EL (cell line): ENCODE measurements at regions not wholly inside any gene's neighbourhood (a gene's known extent, or its start where the extent isn't known, plus 50 kb on each side); places are given as distances from the start of the nearest gene placed in this dataset.
"Not testable (repeated sequence)": the region's sequence is repeated elsewhere in the genome, so short reads cannot be mapped to it uniquely, and the experiment has no call there.

Source experiments
- DNase-seq: peaks from one replicate; pipeline ENCODE4 v3.0.0-alpha.2; 2016

DNA sequence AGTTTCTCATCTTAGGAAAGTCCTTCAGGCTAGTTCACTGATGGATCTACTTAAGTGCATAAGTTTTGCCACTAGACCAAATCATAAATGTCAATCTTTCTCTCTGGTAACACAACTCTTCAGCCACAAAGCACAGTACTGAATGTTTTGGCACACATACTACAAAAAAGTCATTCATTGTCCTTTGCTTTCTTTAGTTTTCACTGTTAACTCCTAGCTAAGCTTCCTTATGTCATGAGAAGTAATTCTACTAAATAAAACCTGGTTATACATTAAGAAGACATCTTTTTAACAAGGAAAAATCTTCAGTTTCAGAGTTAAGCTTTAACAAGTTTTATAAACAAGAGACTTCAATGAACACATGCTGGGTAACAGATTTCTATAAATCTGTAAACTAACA lies 379.2 kb upstream of the NFIA start:
- no peak for DNase-seq

DNA sequence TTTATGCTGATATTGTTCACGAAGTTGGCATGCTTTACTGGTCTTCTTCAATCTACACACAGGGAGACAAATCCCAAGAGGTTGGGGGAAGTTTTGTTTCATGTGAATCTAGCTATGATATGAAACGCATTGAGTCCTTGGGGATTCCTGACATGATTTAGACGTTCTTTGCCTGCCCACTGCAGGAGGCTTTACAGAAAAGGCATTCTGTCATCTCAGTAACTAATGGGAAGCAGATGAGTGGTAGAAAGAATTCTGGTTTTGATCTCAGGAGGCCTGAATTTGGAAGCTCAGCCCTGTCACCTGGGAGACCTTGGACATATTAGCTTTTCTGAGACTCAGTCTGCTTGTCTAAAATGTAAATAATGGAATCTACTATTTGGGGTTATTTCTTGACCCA lies 383.0 kb upstream of the NFIA start:
- no peak for DNase-seq

DNA sequence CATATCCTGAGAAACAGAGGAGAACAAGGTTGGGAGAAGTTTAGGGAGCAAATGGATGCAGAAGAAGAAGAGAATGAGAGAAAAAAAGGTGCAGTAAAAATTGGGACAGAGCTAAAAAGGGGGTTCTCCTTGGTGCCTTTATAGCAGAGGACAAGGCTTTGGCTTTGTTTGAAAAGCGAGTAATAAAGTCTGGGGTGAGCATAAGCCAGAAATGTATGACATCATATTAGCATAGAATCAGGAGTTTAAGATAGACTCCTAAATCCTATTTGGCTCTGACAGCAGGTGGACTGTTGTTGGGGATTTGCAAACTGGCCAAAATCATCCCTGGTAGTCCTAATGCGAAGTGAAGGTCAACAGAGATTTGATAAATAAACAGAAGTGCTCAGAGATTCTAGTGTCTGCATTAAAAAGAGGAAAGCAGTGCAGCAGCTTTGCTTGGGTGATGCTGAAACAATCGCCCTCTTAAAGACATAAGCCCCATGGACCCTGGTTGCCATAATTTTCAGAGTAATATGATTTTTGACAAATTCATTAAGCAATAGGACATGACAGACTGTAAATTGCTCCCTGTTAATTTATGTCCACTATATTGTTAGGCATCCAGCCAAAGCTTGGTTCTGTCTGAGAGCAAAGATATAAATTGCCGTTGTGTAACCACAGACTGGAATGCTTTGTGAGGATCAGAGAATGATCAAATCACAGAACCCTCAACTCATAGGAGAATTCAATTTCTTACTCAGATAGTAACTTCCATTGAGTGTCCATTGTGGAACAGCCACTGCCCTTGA lies 385.0 kb upstream of the NFIA start:
- DNase-seq, result no peak

DNA sequence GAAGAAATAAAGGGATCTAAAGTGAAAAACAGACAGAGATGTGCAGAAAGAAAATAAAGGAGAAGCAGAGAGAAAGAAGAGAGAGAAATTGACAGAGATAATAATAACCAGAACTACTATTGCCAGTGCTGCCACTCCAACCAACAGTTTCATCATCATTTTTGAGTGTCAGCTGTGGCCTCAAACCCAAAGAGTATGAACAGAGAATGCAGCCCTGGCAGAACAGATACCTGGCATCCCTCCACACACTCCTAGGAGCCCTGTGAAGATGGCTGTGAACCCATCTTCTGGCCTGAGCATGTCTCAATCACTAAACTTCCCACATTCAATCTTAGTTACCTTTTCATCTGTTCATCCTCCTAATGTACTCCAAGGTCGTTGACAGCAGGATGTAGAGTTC lies 385.8 kb upstream of the NFIA start:
- DNase-seq, result no peak

DNA sequence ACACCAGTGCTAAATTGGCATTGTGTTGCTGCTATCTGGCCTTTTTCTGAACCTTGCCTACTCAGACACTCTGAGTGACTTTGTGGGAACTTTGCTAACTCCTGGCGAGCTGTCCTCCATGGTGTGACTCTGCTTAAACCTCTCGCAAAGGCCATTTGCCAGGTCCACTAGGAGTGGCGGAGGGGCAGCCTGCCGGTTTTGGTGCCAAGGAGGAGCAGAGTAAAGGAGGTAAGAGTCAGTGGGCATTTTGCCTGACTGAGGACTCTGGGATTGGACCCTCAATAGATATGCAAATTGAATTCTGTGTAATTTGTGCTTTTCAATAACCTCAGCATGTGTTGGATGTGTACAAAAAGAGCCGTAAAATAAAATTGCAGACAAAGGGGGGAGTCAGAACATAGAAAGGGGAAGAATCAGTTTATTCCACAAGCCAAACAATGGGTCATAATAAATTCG lies 386.6 kb upstream of the NFIA start:
- no peak for DNase-seq

DNA sequence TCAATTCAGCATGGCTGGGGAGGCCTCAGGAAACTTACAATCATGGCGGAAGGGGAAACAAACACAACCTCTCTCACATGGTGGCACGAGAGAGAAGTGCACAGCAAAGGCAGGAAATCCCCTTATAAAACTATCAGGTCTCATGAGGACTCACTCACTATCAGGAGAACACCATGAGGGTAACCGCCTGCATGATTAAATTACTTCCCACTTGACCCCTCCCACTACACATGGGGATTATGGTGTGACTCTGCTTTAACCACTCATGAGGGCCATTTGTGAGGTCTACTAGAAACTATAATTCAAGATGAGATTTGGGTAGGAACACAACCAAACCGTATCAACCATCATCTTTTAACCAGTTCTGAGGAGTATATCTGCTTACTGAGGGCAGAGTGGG lies 387.4 kb upstream of the NFIA start:
- DNase-seq, result no peak

DNA sequence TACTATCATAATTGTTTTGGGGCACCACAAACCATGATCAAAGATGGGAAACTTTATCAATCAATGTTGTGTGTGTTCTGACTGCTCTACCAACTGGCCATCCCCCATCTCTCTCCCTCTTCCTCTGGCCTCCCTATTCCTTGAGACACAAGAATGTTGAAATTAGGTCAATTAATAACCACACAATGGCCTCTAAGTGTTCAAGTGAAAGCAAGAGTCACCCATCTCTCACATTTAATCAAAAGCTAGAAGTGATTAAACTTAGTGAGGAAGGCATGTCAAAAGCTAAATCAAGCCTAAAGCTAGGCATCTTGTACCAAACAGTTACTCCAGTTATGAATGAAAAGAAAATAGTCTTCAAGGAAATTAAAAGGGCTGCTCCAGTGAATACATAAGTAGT lies 390.3 kb upstream of the NFIA start:
- no peak for DNase-seq

DNA sequence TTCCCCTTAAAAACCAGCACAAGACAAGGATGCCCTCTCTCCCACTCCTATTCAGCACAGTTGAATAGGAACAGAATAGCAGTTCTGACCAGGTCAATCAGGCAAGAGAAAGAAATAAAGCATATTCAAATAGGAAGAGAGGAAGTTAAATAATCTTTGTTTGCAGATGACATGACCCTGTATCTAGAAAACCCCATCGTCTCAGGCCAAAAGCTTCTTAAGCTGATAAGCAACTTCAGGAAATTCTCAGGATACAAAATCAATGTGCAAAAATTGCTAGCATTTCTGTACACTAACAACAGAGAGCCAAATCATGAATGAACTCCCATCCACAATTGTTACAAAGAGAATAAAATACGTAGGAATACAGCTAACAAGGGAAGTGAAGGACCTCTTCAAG lies 394.1 kb upstream of the NFIA start:
- DNase-seq, result not testable (repeated sequence)

DNA sequence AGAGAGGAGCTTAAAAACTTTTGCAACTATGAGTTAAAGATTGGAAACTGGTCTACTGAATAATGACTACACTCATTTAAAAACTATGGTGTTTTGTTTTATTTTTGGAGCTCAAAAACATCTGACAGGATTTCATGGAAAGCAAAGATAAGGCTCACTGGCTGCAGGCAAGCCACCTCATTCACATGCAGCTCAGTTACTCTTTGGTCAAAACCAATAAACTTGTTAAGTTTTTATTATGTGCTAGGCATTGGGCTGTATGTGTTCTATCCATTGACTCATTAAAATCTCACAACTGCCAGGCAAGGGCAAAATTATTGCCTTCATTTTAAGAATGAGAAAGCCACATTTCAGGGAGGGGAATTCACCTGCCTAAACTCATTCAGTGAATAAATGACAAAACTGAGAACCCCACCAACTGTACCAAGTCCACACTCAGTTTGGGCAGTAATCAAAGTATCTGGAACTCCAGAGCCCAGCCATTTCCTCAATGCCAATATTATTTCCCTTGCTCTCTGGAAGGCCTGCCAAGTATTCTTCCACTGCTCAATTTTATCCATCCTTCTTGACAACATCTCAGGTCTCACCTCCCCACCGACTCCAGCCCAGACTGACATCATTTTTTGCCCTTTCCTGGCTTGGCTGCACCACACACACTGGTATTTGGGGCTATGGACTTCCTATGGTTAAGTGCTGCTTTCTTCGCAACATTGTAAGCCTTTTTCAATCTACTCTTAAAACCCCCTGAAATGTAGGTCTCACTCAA lies 401.1 kb upstream of the NFIA start:
- no peak for DNase-seq

DNA sequence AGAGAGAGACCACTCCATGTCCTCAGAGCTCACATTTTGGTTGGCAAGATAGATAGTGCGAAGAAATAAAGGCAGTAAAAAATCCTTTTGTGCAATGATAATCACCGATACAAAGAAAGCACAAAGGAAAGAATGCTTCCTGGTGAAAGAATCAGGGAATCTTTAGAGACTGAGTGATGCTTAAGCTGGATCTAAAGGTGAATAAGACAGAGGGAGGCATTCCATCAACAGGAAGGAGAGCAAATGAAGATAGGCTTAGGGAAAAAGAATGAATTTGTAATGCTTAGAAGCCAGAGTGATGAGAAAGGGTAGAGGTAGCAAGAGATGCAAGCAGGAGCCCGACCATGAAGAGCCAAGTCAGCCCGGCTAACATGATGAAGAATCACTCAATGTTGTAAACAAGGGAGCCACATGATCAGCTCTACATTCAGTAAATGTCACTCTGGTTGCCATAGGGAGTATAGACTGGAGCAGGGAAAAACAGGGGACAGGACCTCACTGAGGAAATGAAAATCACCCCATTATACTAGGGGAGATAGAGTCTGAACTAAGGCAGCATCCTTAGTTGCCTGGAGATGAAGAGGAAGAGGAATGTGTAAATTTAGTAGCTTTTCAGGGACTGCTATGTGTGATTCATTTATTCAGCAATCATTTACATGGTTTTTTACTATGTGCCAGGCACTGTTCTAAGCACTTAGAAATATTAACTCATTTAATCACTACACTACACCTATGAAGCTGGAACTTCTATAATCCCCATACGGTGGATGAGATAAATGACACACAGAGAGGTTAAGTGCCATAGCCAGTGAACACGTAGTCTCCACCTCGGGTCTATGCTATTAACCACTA lies 402.6 kb upstream of the NFIA start:
- no peak for DNase-seq

DNA sequence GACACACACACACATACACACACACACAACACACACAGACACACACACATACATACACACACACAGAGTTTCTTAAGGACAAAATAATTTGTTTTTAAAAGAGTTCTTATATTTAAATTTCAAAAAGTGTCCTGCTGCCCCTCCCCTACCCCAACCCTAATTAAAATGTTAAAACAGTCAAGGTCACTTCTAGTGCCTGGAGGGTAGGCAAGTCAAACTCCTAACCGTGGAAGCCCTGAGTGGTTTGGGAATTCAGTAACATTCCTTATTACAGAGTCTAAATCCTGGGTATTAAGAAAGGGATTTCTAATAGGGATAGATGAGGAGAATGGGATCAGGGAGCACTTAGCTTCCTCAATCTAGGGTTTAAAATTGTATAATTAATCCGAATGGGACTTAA lies 403.6 kb upstream of the NFIA start:
- DNase-seq, result no peak

DNA sequence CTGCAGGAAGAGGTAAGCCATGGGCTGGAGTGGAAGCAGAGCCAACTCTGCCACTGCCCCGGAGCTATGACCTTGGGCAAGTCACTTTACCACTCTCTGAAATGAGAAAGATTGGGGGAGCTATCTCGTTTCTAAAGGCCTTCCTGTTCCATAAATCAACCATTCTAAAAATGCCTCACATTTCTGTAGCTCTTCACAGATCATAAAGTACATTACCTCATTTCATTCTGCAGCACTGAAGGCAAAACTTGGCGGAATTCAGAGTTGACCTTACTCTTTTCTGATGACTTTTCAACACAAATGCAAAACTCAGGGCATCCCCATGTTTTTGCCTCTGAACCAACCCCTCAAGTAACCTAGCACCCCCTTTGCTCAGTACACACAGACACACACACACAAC lies 404.0 kb upstream of the NFIA start:
- no peak for DNase-seq

DNA sequence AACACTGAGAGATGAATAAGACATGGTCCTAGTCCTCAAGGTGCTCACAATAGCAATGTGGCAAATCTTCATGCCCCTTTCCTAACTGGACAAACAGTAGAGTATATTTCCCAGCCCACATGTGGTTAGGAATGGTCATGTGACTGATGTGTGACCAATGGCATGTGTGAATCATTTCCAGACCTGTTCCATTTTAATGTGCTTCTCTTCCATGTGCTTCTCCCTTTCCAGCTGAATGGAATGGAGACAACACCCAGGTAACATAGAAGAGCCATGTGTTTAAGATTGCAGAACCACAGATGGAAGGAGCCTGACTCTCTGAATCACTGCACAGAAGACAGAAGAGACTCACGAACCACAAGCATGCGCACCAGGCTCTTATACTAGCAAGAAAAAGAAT lies 409.9 kb upstream of the NFIA start:
- no peak for DNase-seq

DNA sequence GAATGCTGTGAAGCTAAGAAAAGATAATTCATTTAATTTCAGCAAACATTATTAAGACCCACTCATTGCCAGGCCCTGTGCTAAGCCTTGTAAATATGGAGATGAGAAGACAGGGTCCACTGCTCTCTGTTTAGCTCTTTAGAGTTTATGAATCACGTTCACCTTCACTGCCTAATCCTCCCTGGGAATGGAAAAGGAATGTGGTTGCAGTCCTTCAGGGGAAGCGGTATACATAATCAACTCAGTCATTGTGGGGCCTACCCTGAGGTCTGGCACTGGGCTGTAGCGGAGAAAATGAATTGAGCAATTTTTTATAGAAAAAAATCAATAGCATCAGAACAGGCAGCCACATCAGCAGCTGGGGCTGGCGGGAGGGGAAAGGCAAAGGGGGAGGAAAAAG lies 412.1 kb upstream of the NFIA start:
- no peak for DNase-seq

DNA sequence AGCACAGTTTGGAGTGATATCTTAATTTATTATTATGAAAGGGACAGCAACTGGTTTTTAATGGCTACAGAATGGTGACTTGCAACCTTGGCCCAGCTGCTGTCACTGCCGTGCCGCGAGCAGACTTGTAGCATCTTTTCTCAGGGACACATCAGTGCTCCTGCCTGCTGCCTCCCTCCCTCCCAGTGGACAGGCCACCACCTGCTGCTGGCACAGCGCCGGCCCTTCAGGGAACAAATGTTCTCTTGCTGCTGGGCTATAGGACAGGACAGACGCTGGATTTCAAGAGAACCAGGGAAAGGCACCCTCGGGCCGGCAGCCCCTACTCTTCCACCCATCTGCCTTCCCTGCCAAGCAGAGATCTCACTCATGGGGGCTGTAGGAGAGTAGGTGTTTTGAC lies 413.8 kb upstream of the NFIA start:
- no peak for DNase-seq

DNA sequence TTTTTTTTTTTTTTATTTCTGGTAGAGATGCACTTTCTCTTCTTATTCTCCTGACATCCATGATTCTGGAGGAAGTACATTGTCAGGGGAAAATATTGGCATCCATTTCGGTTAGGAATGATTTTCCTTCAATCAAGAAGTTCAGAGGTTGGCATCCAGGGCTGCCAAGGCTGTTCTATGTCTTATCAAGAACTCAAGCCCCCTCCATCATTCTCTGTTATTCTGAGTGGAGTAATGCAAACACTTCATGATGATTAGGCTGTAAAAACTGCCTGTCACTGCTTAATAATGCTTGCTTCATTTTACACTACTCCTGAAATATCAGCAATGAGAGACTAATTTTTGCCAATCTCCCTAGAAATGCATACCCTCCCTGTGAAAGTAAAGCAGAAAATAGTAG lies 417.1 kb upstream of the NFIA start:
- DNase-seq, result no peak

DNA sequence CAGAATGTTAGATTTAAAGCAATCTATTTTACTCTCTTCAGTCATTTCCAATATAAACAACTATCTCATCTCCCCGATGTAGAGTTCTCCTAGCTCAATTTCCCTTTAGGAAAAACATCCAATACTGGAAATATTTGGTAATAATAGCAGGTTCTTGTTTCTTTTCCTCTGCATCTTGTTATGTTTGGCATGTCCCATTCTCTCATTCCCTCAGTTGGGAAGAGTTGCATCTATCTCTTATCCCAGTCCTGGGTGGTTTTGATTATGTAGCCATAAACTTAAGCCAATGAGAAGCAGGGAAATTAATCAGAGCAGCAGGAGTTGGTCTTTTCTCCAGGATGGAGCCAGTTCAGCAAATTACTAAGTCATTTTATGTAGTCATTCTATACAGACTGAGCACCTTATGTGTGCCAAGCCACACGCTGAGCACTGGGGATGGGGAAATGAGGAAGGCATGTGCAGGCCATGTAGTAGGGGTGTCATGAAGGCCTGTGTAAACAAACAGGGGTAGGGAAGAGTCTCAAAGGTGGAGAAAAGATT lies 418.2 kb upstream of the NFIA start:
- no peak for DNase-seq

DNA sequence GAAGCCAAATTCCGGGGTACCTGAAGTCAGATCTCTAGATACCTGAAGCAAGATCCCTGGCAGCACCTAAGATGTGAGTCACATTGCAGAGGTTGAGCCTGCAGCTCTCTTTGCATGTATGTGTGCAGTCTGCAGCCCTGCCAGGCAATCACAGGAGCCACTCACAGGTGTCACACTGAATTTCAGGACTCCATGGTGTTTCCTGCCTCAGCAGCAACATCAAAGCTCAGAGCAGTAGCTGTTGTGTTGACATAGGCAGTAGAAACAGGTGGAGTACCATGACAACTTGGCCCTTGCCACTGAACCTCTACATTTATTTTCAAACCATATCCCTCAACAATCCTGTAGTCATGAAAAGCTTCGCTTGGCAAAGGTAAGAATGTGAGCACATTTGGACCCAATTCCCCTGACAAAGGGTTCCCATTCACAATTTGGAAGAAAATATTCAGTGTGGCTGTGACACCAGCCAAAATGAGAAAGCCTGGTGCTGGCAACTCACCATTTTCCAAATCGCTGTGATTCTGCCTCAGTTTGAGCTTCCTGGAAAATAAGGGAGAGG lies 419.8 kb upstream of the NFIA start:
- no peak for DNase-seq

DNA sequence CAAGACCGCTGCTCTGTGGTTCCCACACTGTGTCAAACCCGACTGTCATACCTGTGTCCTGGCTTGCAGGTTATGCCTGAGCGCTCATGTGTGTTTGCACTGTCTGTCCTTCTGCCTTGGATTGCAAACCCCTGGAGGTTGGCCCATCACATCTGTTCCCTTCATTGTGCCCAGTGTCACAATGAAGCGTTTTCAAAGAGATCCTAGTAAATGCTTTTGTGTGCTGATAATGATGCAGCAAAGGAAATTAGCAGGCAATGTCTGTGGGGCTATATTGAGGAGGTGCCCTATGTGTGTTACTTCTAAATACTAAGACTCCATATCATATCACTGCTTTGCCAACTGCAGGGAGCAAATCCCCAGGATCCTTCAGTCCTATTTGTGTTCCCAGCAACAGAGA lies 424.4 kb upstream of the NFIA start:
- DNase-seq, result no peak

DNA sequence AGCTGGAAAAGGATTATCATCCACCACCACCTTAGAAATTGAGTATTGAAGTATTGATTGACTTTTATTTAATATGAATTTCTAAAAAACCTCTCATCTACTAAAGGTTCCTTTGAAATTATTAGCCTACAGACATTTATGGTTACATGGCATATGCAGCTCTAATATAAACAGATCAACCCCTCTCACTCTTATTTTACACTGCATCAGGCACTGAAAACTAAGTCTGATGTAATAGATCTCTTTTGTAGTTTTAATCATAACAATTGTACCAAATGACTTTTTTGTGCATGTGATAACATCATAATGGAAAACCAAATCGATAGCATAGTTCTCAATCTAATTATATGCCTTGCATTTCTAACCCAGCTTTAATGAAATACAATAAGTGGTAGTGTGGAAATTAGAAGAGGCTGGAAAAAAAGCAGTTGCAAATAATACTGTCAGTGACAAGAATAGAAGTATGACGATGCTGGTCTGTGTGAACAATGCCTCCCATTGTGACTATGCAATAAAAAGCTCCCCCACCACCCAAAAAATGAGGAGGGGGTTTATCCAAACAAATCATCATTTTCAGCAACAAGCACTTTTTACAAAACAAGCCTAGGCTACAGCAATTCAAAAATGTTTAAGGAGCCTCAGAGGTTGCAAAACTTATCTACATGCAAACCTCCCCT lies 426.5 kb upstream of the NFIA start:
- no peak for DNase-seq

DNA sequence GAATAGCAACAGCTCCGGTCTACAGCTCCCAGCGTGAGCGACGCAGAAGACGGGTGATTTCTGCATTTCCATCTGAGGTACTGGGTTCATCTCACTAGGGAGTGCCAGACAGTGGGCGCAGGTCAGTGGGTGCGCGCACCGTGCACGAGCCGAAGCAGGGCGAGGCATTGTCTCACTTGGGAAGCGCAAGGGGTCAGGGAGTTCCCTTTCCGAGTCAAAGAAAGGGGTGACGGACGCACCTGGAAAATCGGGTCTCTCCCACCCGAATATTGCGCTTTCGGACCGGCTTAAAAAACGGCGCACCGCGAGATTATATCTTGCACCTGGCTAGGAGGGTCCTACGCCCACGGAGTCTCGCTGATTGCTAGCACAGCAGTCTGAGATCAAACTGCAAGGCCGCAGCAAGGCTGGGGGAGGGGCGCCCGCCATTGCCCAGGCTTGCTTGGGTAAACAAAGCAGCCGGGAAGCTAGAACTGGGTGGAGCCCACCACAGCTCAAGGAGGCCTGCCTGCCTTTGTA lies 442.3 kb upstream of the NFIA start:
- not testable (repeated sequence) for DNase-seq

DNA sequence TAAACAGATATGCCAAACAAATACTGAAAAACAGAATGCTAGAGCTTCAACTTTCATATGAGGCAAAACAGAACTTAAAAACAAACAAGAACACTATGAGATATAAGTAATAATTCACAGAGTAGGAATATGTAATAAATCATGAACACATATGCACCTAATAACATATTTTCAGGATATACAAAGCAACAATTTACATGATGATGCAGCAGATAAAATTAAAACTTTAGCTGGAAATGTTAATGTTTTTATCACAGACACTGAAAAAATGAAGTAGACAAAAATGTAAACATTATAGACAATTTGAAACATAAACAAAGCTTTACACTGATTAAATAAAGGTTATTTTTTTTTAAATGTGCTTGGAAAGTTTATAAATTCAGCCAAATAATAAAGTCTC lies 443.1 kb upstream of the NFIA start:
- DNase-seq, result no peak
